ENCODE measurements at regions not wholly inside any gene's neighbourhood (a gene's known extent, or its start where the extent isn't known, plus 50 kb on each side); places are given as distances from the start of the nearest gene placed in this dataset.
"Not testable (repeated sequence)": the region's sequence is repeated elsewhere in the genome, so short reads cannot be mapped to it uniquely, and the experiment has no call there.

DNA sequence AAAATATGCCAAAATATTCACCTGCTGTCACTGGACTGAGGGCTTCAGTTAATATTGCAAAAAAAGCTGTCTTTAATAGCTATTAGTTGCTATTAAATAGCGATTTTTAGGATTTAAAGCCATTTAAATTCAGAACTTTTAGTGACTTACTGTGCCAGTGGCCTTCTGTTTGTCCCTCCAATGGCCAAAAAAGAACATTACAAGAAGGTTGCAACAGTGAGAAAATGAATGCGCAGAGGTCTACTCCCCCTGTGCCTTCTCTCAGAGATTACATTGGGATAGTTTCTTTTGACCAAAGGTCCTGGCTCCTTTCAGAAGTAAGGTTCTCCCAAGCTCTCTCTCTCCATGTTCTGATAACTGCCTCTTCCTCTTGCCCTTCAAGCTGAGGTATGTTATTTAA is 930.3 kb upstream of the ARRDC3 start:
- DNase-seq (ENCODE audit: low spot score): no peak

DNA sequence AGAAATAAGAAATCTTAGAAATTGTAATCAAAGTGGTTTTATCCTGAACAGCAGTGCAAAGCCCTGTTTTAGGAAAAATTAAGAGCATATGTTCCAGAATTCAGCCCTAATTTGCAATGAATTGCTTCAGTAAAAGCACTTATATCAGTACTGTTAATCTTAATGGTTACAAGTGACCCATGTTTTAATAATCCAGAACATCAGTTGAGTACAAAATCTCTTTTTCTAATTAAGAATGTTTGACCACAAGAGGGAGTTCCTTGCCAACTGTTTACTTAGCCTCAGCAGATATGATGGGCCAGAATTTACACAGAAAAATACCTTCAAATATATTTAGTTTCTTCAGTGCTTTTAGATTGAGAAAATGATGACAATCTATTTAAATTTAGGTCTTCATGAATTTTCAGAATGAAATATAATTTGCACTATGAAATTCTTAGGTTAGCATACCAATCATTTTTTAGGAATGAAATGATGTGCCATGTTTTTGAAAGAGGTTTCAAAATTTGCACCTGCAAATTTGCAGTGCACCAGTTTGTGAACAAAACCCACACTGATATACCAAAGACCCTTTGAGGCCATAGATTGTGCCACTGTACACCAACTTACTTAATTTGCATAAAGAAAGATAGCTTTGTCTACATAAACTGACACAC is 926.3 kb upstream of the ARRDC3 start:
- no peak for DNase-seq (ENCODE audit: low spot score)

- DNase-seq (ENCODE audit: low spot score): no peak
Observed at GRCh38 chr5:92308679-92309078, 925.6 kb upstream of the ARRDC3 start.

DNA sequence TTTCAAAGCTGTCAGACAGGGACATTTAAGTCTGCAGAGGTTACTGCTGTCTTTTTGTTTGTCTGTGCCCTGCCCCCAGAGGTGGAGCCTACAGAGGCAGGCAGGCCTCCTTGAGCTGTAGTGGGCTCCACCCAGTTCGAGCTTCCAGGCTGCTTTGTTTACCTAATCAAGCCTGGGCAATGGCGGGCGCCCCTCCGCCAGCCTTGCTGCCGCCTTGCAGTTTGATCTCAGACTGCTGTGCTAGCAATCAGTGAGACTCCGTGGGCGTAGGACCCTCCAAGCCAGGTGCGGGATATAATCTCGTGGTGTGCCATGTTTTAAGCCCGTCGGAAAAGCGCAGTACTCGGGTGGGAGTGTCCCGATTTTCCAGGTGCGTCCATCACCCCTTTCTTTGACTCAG is 919.2 kb upstream of the ARRDC3 start:
- DNase-seq (ENCODE audit: low spot score): not testable (repeated sequence)

DNA sequence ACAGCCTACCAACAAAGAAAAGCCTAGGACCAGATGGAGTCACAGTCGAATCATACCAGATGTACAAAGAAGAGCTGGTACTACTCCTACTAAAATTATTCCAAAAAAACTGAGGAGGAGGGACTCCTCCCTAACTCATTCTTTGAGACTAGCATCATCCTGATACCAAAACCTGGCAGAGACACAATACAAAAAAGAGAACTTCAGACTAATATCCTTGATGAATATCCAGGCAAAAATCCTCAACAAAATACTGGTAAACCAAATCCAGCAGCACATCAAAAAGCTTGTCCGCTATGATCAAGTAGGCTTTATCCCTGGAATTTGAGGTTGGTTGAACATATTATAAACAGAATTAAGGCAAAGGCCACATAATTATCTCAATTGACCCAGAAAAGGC is 900.4 kb upstream of the ARRDC3 start:
- DNase-seq (ENCODE audit: low spot score): no peak

GRCh38 chr5:92271750-92272149 is 888.6 kb upstream of the ARRDC3 start:
- DNase-seq (ENCODE audit: low spot score): not testable (repeated sequence)

- DNase-seq (ENCODE audit: low spot score): no peak
Observed at GRCh38 chr5:92268343-92268742, 885.2 kb upstream of the ARRDC3 start.

DNA sequence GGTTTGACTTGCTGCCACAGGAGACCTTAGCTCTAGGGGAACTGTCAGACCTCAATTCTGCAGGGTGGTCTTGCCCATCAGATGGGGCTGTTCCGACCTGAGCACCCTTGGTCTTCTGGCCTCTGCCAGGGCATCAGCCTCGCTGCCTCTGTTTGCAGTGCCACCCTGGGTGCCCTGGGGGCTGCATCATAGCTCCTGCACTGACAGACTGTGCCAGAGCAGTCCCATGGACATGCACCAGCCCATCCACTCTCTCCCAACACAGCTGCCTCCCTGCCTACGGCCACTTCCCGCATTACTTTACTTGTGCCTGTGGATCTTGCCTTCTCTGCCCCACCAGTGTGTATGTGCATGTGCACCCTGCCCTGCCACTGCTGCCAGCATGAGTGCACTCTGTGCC is 884.7 kb upstream of the ARRDC3 start:
- DNase-seq (ENCODE audit: low spot score): no peak

- DNase-seq (ENCODE audit: low spot score): no peak
Observed at GRCh38 chr5:92265804-92266203, 882.7 kb upstream of the ARRDC3 start.

DNA sequence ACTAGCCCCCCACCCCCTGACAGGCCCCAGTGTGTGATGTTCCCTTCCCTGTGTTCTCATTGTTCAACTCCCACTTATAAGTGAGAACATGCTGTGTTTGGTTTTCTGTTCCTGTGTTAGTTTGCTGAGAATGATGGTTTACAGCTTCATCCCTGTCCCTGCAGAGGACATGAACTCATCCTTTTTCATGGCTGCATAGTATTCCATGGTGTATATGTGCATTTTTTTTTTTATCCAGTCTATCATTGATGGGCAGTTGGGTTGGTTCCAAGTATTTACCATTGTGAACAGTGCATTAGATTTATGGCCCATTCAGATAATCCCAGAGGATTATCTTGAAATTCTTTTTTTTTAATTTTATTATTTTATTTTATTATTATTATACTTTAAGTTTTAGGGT is 872.5 kb upstream of the ARRDC3 start:
- not testable (repeated sequence) for DNase-seq (ENCODE audit: low spot score)

GRCh38 chr5:92248518-92248917 is 865.4 kb upstream of the ARRDC3 start:
- DNase-seq (ENCODE audit: low spot score): no peak

GRCh38 chr5:92242170-92242569 is 859.1 kb upstream of the ARRDC3 start:
- DNase-seq (ENCODE audit: low spot score): no peak

DNA sequence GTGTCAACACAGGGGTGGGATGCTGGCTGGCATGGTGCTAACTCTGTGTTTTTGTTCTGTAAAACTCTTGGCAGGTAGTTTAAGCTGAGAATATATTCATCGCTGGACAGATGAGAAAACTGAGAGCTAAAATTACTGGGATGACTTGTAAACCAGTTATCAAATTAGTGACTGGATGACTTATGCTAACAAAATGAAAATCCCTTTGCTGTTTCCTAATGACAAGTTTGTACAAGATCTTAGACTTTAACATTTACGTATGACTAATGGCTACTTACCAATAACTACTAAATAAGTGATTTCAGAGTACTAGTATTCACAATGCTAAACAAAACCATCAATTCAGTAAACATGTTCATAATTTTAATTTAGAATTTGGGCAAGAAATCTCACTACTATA is 854.8 kb upstream of the ARRDC3 start:
- no peak for DNase-seq (ENCODE audit: low spot score)

DNA sequence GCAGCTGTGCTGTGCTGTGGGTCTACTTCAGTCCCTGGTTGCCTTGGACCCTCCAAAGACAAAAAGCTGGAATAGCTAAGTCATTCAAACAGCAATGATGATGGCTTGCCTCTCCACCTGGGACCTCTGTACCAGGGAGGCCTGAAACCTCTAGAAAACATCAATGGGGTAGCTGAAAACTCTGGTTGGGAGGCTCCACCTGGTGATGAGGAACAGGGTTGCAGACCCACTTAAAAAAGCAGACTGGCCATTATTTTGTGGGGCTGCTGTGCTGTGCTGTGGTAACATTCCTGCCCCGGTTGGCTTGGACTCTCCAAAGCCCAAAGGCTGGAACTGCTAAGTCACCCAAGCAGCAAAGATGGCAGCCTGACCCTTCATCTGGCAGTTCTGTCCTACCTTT is 839.3 kb upstream of the ARRDC3 start:
- DNase-seq (ENCODE audit: low spot score): no peak

GRCh38 chr5:92216852-92217251 is 833.7 kb upstream of the ARRDC3 start:
- DNase-seq (ENCODE audit: low spot score): not testable (repeated sequence)

GRCh38 chr5:92215116-92215515 is 832.0 kb upstream of the ARRDC3 start:
- DNase-seq (ENCODE audit: low spot score): no peak

DNA sequence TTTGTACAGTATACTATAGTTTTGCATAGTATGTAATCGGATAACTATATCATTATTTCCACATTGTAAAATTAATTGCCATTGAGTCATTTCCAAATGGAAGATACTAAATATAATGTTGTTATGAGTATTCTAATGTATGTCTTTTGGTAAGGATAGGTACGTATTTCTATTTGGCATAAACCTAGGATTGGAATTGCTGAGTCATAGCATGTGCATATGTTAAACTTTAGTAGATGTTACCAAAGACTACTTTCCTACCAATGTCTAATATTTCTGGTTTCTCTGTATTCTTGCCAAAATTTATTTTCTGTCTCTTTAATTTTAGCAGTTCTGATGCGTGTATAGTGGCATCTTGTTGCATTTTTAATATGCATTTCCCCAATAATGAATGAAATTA is 825.1 kb upstream of the ARRDC3 start:
- DNase-seq (ENCODE audit: low spot score): no peak

DNA sequence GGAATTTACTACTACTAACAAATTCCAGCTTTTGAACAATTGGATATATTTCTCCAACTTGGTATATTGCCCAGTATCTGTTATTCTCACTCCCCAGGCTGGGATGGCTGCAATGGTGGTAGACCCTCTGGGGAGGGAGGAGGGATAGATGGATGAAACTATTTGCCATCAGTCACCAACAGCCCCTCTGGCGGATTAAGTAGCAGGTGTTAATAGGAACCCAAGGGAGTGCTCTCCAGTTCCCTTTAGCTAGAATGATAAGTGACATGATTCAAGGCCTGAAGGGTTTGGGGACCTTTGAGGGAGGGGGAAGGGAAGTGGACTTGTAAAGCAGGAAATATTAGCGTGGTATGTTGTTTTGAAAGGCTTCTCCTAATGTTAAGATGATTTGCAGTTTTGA is 824.0 kb upstream of the ARRDC3 start:
- no peak for DNase-seq (ENCODE audit: low spot score)

DNA sequence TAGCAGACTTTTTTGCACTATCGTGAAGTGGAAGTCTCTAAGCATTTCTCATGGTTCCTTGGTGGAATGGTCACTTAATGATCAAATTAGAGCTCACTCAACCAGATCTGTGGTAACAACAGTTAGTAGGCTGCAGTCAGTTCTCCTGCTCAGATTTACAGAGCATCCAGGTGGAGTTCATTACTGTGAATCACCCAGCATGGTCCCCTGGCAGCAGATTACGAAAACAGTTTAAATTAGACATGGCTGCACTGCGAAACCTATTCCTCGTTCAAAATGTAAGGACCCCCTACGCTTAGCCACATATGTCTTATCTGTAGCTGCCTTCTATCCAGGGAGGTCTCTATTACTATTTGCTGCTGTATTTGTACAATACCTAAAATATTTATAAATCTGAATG is 823.6 kb upstream of the ARRDC3 start:
- DNase-seq (ENCODE audit: low spot score): no peak

- DNase-seq (ENCODE audit: low spot score): not testable (repeated sequence)
Observed at GRCh38 chr5:92199035-92199434, 815.9 kb upstream of the ARRDC3 start.

DNA sequence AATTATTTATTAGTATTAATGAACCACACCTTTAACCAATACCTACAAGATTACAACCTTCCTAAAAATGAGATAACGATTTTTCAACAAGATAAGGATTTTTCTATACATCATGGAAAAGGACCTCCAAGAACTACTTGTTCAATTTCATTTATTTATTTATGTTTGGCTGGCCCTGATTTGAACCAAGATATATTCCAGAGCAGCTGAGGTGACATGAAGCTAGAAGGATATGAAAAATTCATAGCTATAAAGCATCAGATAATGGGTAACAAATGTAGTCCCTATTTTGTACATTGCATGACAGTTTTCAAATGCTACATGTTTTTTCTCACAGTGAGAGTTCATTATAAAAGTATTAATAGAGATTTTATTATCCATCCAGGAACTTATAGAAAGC is 798.5 kb upstream of the ARRDC3 start:
- DNase-seq (ENCODE audit: low spot score): no peak

- no peak for DNase-seq (ENCODE audit: low spot score)
Observed at GRCh38 chr5:92180391-92180790, 797.3 kb upstream of the ARRDC3 start.

DNA sequence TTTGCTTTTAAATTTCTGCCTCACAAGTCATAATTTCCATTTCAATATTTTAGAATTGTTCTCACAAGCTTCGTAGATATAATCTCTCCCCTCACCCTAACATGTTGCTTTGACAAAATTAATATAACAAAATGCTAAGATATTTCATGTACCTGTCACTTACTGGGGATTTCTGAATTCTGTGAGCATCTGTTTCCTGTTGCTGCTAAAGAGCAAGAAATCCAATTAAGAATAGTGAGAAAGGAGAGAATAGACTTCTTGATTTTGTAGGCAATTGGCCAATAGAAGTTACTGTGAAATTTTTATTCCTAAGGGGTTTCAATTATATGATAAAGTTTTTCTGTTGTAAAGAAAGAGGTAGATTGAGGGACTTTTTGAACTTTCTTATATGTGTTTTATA is 796.5 kb upstream of the ARRDC3 start:
- no peak for DNase-seq (ENCODE audit: low spot score)

- DNase-seq (ENCODE audit: low spot score): no peak
Observed at GRCh38 chr5:92177926-92178487, 794.9 kb upstream of the ARRDC3 start.
